Osteocyte (in vitro differentiated cells): ENCODE measurements at regions not wholly inside any gene's neighbourhood (a gene's known extent, or its start where the extent isn't known, plus 50 kb on each side); places are given as distances from the start of the nearest gene placed in this dataset.

ENCODE experiments used
- DNase-seq: peaks from one replicate; pipeline ENCODE4 v3.0.0; 2021; ENCODE audit warnings: mixed read lengths; ENCODE audit not compliant: unreplicated experiment; ENCODE audit errors: extremely low spot score
- H3K27ac Mint-ChIP-seq: one replicate; pipeline ENCODE4 v1.8.0; 2021; ENCODE audit warnings: mild to moderate bottlenecking, mixed read lengths; ENCODE audit not compliant: unreplicated experiment
- H3K27me3 Mint-ChIP-seq: one replicate; pipeline ENCODE4 v1.8.0; 2021; ENCODE audit warnings: mixed read lengths; ENCODE audit not compliant: unreplicated experiment
- H3K36me3 Mint-ChIP-seq: one replicate; pipeline ENCODE4 v1.8.0; 2021; ENCODE audit warnings: mixed read lengths; ENCODE audit not compliant: unreplicated experiment
- H3K4me1 Mint-ChIP-seq: one replicate; pipeline ENCODE4 v1.8.0; 2021; ENCODE audit warnings: mixed read lengths; ENCODE audit not compliant: unreplicated experiment
- H3K4me3 Mint-ChIP-seq: one replicate; pipeline ENCODE4 v1.8.0; 2021; ENCODE audit warnings: mild to moderate bottlenecking, moderate library complexity, mixed read lengths; ENCODE audit not compliant: unreplicated experiment
- H3K9me3 Mint-ChIP-seq: one replicate; pipeline ENCODE4 v1.8.0; 2021; ENCODE audit warnings: mixed read lengths; ENCODE audit not compliant: unreplicated experiment
- CTCF ChIP-seq: fragments of 200-600 bp; sonication (generic); IDR thresholded peaks from 2 replicates; pipeline ENCODE4 v1.5.0; 2021; ENCODE audit warnings: antibody characterized with exemption, mild to moderate bottlenecking, moderate library complexity

- DNase-seq: no peak
- H3K9me3 Mint-ChIP-seq: no peaks in the 10 kb centered on the region
- no peaks in the 10 kb centered on the region for H3K4me1 Mint-ChIP-seq
- no peak overlapping the region for H3K4me3 Mint-ChIP-seq
- no peak overlapping the region for H3K27ac Mint-ChIP-seq
- TF ChIP-seq CTCF: no peak
- H3K36me3 Mint-ChIP-seq: no peaks in the 10 kb centered on the region
- peaks cover 17% of the 10 kb centered on the region for H3K27me3 Mint-ChIP-seq
These were observed 701.2 kb upstream of the PTBP2 start for GRCh38 chr1:96020378-96020777.

GRCh38 chr1:96025062-96025461 is 696.5 kb upstream of the PTBP2 start:
- no peak overlapping the region for H3K4me3 Mint-ChIP-seq
- no peak for DNase-seq
- no peak overlapping the region for H3K27ac Mint-ChIP-seq
- H3K27me3 Mint-ChIP-seq: peaks cover 21% of the 10 kb centered on the region
- no peaks in the 10 kb centered on the region for H3K36me3 Mint-ChIP-seq
- TF ChIP-seq CTCF: no peak
- H3K9me3 Mint-ChIP-seq: no peaks in the 10 kb centered on the region
- H3K4me1 Mint-ChIP-seq: no peaks in the 10 kb centered on the region

- H3K36me3 Mint-ChIP-seq: no peaks in the 10 kb centered on the region
- no peak overlapping the region for H3K27ac Mint-ChIP-seq
- no peak for TF ChIP-seq CTCF
- no peaks in the 10 kb centered on the region for H3K4me1 Mint-ChIP-seq
- H3K27me3 Mint-ChIP-seq: peaks cover 32% of the 10 kb centered on the region
- no peak for DNase-seq
- no peaks in the 10 kb centered on the region for H3K9me3 Mint-ChIP-seq
- no peak overlapping the region for H3K4me3 Mint-ChIP-seq
These were observed 693.5 kb upstream of the PTBP2 start for GRCh38 chr1:96028071-96028470.

GRCh38 chr1:96030312-96030711 is 691.3 kb upstream of the PTBP2 start:
- DNase-seq: no peak
- Mint-ChIP-seq H3K27me3 (peaks cover 30% of the 10 kb centered on the region), H3K9me3 (no peaks in the 10 kb centered on the region), H3K27ac (no peak overlapping the region), H3K4me1 (no peaks in the 10 kb centered on the region), H3K4me3 (no peak overlapping the region), H3K36me3 (no peaks in the 10 kb centered on the region)
- no peak for TF ChIP-seq CTCF

- H3K4me1 Mint-ChIP-seq: no peaks in the 10 kb centered on the region
- no peaks in the 10 kb centered on the region for H3K9me3 Mint-ChIP-seq
- no peaks in the 10 kb centered on the region for H3K36me3 Mint-ChIP-seq
- no peak for TF ChIP-seq CTCF
- no peak overlapping the region for H3K27ac Mint-ChIP-seq
- no peak for DNase-seq
- H3K27me3 Mint-ChIP-seq: peaks cover 45% of the 10 kb centered on the region
- no peak overlapping the region for H3K4me3 Mint-ChIP-seq
These were observed 687.6 kb upstream of the PTBP2 start for GRCh38 chr1:96034006-96034405.
